ENCODE measurements at regions not wholly inside any gene's neighbourhood (a gene's known extent, or its start where the extent isn't known, plus 50 kb on each side); places are given as distances from the start of the nearest gene placed in this dataset.

DNA sequence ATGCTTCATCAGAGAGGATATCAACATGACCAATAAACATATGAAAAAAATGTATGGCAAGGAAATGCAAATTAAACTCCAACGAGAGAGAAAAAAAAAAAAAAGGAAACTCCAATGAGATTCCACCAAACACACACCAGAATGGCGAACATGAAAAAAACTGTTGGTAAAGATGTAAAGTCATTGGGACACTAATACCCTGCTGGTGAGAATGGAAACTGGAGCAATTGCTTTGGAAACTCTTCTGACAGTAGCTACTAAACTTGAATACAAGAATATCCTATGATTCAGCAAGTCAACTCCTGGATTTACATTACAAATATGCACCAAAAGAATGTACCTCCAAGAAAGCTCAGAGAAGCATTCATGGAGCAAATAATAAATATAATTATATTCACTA, 260.7 kb upstream of the ECI2 start:
- TF ChIP-seq, protein P1, sequence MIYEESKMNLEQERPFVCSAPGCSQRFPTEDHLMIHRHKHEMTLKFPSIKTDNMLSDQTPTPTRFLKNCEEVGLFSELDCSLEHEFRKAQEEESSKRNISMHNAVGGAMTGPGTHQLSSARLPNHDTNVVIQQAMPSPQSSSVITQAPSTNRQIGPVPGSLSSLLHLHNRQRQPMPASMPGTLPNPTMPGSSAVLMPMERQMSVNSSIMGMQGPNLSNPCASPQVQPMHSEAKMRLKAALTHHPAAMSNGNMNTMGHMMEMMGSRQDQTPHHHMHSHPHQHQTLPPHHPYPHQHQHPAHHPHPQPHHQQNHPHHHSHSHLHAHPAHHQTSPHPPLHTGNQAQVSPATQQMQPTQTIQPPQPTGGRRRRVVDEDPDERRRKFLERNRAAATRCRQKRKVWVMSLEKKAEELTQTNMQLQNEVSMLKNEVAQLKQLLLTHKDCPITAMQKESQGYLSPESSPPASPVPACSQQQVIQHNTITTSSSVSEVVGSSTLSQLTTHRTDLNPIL (CRISPR knock-in tag; IDR thresholded peaks at IDR 0.05; ENCODE audit: low read depth) = no peak
- TF ChIP-seq, protein P2, sequence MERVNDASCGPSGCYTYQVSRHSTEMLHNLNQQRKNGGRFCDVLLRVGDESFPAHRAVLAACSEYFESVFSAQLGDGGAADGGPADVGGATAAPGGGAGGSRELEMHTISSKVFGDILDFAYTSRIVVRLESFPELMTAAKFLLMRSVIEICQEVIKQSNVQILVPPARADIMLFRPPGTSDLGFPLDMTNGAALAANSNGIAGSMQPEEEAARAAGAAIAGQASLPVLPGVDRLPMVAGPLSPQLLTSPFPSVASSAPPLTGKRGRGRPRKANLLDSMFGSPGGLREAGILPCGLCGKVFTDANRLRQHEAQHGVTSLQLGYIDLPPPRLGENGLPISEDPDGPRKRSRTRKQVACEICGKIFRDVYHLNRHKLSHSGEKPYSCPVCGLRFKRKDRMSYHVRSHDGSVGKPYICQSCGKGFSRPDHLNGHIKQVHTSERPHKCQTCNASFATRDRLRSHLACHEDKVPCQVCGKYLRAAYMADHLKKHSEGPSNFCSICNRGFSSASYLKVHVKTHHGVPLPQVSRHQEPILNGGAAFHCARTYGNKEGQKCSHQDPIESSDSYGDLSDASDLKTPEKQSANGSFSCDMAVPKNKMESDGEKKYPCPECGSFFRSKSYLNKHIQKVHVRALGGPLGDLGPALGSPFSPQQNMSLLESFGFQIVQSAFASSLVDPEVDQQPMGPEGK (CRISPR knock-in tag; IDR thresholded peaks at IDR 0.05; ENCODE audit: borderline replicate concordance) = no peak

All from SK-N-SH treated with all-trans-retinoic acid at 6 μM for 48 hours (cell line).